ENCODE measurements at regions not wholly inside any gene's neighbourhood (a gene's known extent, or its start where the extent isn't known, plus 50 kb on each side); places are given as distances from the start of the nearest gene placed in this dataset.

GRCh38 chr7:32293833-32294232, 196.3 kb downstream of the LSM5 start:
- Mint-ChIP-seq H3K27ac (no peak overlapping the region), H3K4me3 (no peak overlapping the region), H3K36me3 (ENCODE audit: low read depth) (no peaks in the 10 kb centered on the region), H3K27me3 (peaks cover 15% of the 10 kb centered on the region), H3K4me1 (ENCODE audit: low read depth) (peaks cover 3% of the 10 kb centered on the region), H3K9me3 (no peaks in the 10 kb centered on the region)
- ChIA-PET CTCF (no interaction called here), POLR2A (no interaction called here)
- DNase-seq (no peak), ATAC-seq (no peak)
- TF ChIP-seq CTCF (IDR thresholded peaks at IDR 0.05): no peak
- intact Hi-C loops (cut with micrococcal nuclease): no loop called here

GRCh38 chr7:32289651-32290414, 200.3 kb downstream of the LSM5 start:
- H3K27ac Mint-ChIP-seq: no peak overlapping the region
- ChIA-PET CTCF (interaction anchor here (0.7 kb wide), 1 partner anchor 174 kb away, joined by 4 read pairs; no protein-coding TSS in a partner anchor), POLR2A (no interaction called here)
- intact Hi-C loops (cut with micrococcal nuclease): no loop called here
- no peak overlapping the region for H3K4me3 Mint-ChIP-seq
- TF ChIP-seq CTCF (IDR thresholded peaks at IDR 0.05): no peak
- no peaks in the 10 kb centered on the region for H3K9me3 Mint-ChIP-seq
- DNase-seq (no peak), ATAC-seq (no peak)
- H3K27me3 Mint-ChIP-seq: no peaks in the 10 kb centered on the region
- H3K36me3 Mint-ChIP-seq (ENCODE audit: low read depth): no peaks in the 10 kb centered on the region
- no peaks in the 10 kb centered on the region for H3K4me1 Mint-ChIP-seq (ENCODE audit: low read depth)

- POLR2A ChIA-PET: no interaction called here
- intact Hi-C loops (cut with micrococcal nuclease): no loop called here
- no peak for ATAC-seq
Measured at GRCh38 chr7:32285698-32286097, 204.5 kb downstream of the LSM5 start.

GRCh38 chr7:32283546-32283945, 206.6 kb downstream of the LSM5 start:
- TF ChIP-seq CTCF (IDR thresholded peaks at IDR 0.05): no peak
- ATAC-seq (no peak), DNase-seq (no peak)
- no peaks in the 10 kb centered on the region for H3K4me1 Mint-ChIP-seq (ENCODE audit: low read depth)
- H3K4me3 Mint-ChIP-seq: no peak overlapping the region
- no peaks in the 10 kb centered on the region for H3K36me3 Mint-ChIP-seq (ENCODE audit: low read depth)
- peaks cover 6% of the 10 kb centered on the region for H3K27me3 Mint-ChIP-seq
- POLR2A ChIA-PET: no interaction called here
- intact Hi-C loops (cut with micrococcal nuclease): no loop called here
- no peaks in the 10 kb centered on the region for H3K9me3 Mint-ChIP-seq
- CTCF ChIA-PET: no interaction called here
- no peak overlapping the region for H3K27ac Mint-ChIP-seq

More at GRCh38 chr7:32285698-32286097, 204.5 kb downstream of the LSM5 start:
- DNase-seq: no peak
- no peaks in the 10 kb centered on the region for H3K36me3 Mint-ChIP-seq (ENCODE audit: low read depth)
- no peaks in the 10 kb centered on the region for H3K4me1 Mint-ChIP-seq (ENCODE audit: low read depth)
- H3K27ac Mint-ChIP-seq: no peak overlapping the region
- CTCF ChIA-PET: no interaction called here
- no peak overlapping the region for H3K4me3 Mint-ChIP-seq
- H3K27me3 Mint-ChIP-seq: peaks cover 6% of the 10 kb centered on the region
- no peak for TF ChIP-seq CTCF (IDR thresholded peaks at IDR 0.05)
- H3K9me3 Mint-ChIP-seq: no peaks in the 10 kb centered on the region

GRCh38 chr7:32279500-32279899, 209.3 kb upstream of the PDE1C start:
- DNase-seq: no peak
- POLR2A ChIA-PET: no interaction called here
- CTCF ChIA-PET: no interaction called here
- Mint-ChIP-seq H3K27me3 (peaks cover 10% of the 10 kb centered on the region), H3K9me3 (no peaks in the 10 kb centered on the region), H3K27ac (no peak overlapping the region), H3K36me3 (ENCODE audit: low read depth) (no peaks in the 10 kb centered on the region), H3K4me1 (ENCODE audit: low read depth) (peaks cover 5% of the 10 kb centered on the region), H3K4me3 (no peak overlapping the region)
- TF ChIP-seq CTCF (IDR thresholded peaks at IDR 0.05): no peak
- intact Hi-C loops (cut with micrococcal nuclease): no loop called here
- ATAC-seq: no peak

Data from activated CD8-positive, alpha-beta T cell treated with anti-CD3 and anti-CD28 coated beads for 36 hours (primary cell).